IMR-90 (cell line): ENCODE measurements at regions not wholly inside any gene's neighbourhood (a gene's known extent, or its start where the extent isn't known, plus 50 kb on each side); places are given as distances from the start of the nearest gene placed in this dataset.

ENCODE experiments used
- CEBPB ChIP-seq: IDR thresholded peaks from 2 replicates; pipeline ENCODE4 v1.6.1; 2012; ENCODE audit warnings: low read depth, low read length, improper control_type of control experiment
- FOS ChIP-seq: fragments of 150-350 bp; IDR thresholded peaks from 2 replicates; pipeline ENCODE4 v1.6.1; 2016; ENCODE audit warnings: low read depth, low read length
- POLR2A ChIP-seq: IDR thresholded peaks from 2 replicates; pipeline ENCODE4 v1.6.1; 2012; ENCODE audit warnings: mild to moderate bottlenecking, low read depth, low read length
- RAD21 ChIP-seq: IDR thresholded peaks from 2 replicates; pipeline ENCODE4 v1.6.1; 2012; ENCODE audit warnings: low read length, improper control_type of control experiment
- TF ChIP-seq, protein P1 (sequence below): conservative IDR thresholded peaks from 2 replicates; pipeline ENCODE4 v1.5.1; 2012; ENCODE audit warnings: mild to moderate bottlenecking, low read depth, low read length, improper control_type of control experiment
- TF ChIP-seq, protein P2 (sequence below): fragments of 150-350 bp; IDR thresholded peaks from 2 replicates; pipeline ENCODE4 v1.6.1; 2017; ENCODE audit warnings: mild to moderate bottlenecking, antibody characterized with exemption, low read length, low read depth

- TF ChIP-seq POLR2A = no peak
- TF ChIP-seq, protein P1, sequence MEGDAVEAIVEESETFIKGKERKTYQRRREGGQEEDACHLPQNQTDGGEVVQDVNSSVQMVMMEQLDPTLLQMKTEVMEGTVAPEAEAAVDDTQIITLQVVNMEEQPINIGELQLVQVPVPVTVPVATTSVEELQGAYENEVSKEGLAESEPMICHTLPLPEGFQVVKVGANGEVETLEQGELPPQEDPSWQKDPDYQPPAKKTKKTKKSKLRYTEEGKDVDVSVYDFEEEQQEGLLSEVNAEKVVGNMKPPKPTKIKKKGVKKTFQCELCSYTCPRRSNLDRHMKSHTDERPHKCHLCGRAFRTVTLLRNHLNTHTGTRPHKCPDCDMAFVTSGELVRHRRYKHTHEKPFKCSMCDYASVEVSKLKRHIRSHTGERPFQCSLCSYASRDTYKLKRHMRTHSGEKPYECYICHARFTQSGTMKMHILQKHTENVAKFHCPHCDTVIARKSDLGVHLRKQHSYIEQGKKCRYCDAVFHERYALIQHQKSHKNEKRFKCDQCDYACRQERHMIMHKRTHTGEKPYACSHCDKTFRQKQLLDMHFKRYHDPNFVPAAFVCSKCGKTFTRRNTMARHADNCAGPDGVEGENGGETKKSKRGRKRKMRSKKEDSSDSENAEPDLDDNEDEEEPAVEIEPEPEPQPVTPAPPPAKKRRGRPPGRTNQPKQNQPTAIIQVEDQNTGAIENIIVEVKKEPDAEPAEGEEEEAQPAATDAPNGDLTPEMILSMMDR = no peak
- TF ChIP-seq FOS = no peak
- TF ChIP-seq RAD21 = no peak
- TF ChIP-seq, protein P2, sequence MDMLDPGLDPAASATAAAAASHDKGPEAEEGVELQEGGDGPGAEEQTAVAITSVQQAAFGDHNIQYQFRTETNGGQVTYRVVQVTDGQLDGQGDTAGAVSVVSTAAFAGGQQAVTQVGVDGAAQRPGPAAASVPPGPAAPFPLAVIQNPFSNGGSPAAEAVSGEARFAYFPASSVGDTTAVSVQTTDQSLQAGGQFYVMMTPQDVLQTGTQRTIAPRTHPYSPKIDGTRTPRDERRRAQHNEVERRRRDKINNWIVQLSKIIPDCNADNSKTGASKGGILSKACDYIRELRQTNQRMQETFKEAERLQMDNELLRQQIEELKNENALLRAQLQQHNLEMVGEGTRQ = no peak
- no peak for TF ChIP-seq CEBPB
These were observed 224.1 kb downstream of the ASCL1 start for GRCh38 chr12:103181366-103182152.
